Sigmoid colon (tissue), 4 donors: ENCODE measurements at regions not wholly inside any gene's neighbourhood (a gene's known extent, or its start where the extent isn't known, plus 50 kb on each side); places are given as distances from the start of the nearest gene placed in this dataset.

Experiments
- CTCF ChIP-seq, 4 experiments: fragments of 450-650 bp in 3 of 4; fragments of 200-600 bp in 1 of 4; IDR thresholded peaks; one replicate each; pipeline ENCODE4 v1.5.1; 2016 to 2019; ENCODE audit warnings: antibody characterized with exemption in 4 of 4, mild to moderate bottlenecking in 3 of 4, moderate library complexity in 2 of 4
- EP300 ChIP-seq, 4 donors: sonication (generic); formaldehyde crosslinking; IDR thresholded peaks; one replicate each; pipeline ENCODE4 v1.6.1; 2017; ENCODE audit warnings: antibody characterized with exemption in 4 of 4
- POLR2A ChIP-seq, 2 donors: fragments of 450-650 bp; IDR thresholded peaks; one replicate each; pipeline ENCODE4 v1.6.1; 2016; ENCODE audit warnings: antibody characterized with exemption in 2 of 2, mild to moderate bottlenecking in 2 of 2, moderate library complexity in 2 of 2
- POLR2AphosphoS5 ChIP-seq, 4 donors: sonication (generic); formaldehyde crosslinking; IDR thresholded peaks; one replicate each; pipeline ENCODE4 v1.6.1; 2017; ENCODE audit warnings: antibody characterized with exemption in 4 of 4

GRCh38 chr6:947235-947934 lies 254.4 kb upstream of the EXOC2 start:
- no peak for TF ChIP-seq POLR2A (IDR thresholded peaks at IDR 0.05)
- no peak for TF ChIP-seq CTCF (IDR thresholded peaks at IDR 0.05)
- TF ChIP-seq POLR2AphosphoS5 (IDR thresholded peaks at IDR 0.05) = no peak
- TF ChIP-seq EP300 (IDR thresholded peaks at IDR 0.05) = no peak
